HG03066 (cell line): ENCODE measurements at regions not wholly inside any gene's neighbourhood (a gene's known extent, or its start where the extent isn't known, plus 50 kb on each side); places are given as distances from the start of the nearest gene placed in this dataset.
"Not testable (repeated sequence)": the region's sequence is repeated elsewhere in the genome, so short reads cannot be mapped to it uniquely, and the experiment has no call there.

ENCODE experiments used
- ATAC-seq: cut with Tn5 transposase; IDR thresholded peaks from one replicate; pipeline ENCODE4 v1.9.1; 2021; ENCODE audit warnings: low read depth; ENCODE audit not compliant: unreplicated experiment

GRCh38 chr2:156254637-156255067 lies 77.9 kb downstream of the NR4A2 start:
- not testable (repeated sequence) for ATAC-seq

- ATAC-seq = no peak
Measured at GRCh38 chr2:156253765-156254164, 78.8 kb downstream of the NR4A2 start.

- no peak for ATAC-seq
Measured at GRCh38 chr2:156242874-156243273, 89.6 kb downstream of the NR4A2 start.

- no peak for ATAC-seq
Measured at GRCh38 chr2:156237558-156237957, 95.0 kb downstream of the NR4A2 start.

GRCh38 chr2:156229724-156230362 lies 102.7 kb downstream of the NR4A2 start:
- ATAC-seq = no peak

GRCh38 chr2:156223328-156223727 lies 109.2 kb downstream of the NR4A2 start:
- not testable (repeated sequence) for ATAC-seq

- no peak for ATAC-seq
Measured at GRCh38 chr2:156221703-156222102, 110.8 kb downstream of the NR4A2 start.

GRCh38 chr2:156219491-156220100 lies 112.9 kb downstream of the NR4A2 start:
- ATAC-seq = no peak

- ATAC-seq = no peak
Measured at GRCh38 chr2:156215656-156216055, 116.9 kb downstream of the NR4A2 start.

GRCh38 chr2:156211318-156211717 lies 121.2 kb downstream of the NR4A2 start:
- no peak for ATAC-seq

GRCh38 chr2:156206355-156206754 lies 126.2 kb downstream of the NR4A2 start:
- no peak for ATAC-seq

GRCh38 chr2:156199588-156199987 lies 132.9 kb downstream of the NR4A2 start:
- ATAC-seq = no peak

GRCh38 chr2:156196031-156196430 lies 136.5 kb downstream of the NR4A2 start:
- no peak for ATAC-seq

- ATAC-seq = no peak
Measured at GRCh38 chr2:156192468-156192867, 140.1 kb downstream of the NR4A2 start.

GRCh38 chr2:156191527-156191926 lies 141.0 kb downstream of the NR4A2 start:
- no peak for ATAC-seq

GRCh38 chr2:156190517-156190916 lies 142.0 kb downstream of the NR4A2 start:
- no peak for ATAC-seq

- ATAC-seq = no peak
Measured at GRCh38 chr2:156189584-156189983, 142.9 kb downstream of the NR4A2 start.

- ATAC-seq = no peak
Measured at GRCh38 chr2:156189143-156189542, 143.4 kb downstream of the NR4A2 start.

- no peak for ATAC-seq
Measured at GRCh38 chr2:156182132-156182531, 150.4 kb downstream of the NR4A2 start.

GRCh38 chr2:156181208-156181607 lies 151.3 kb downstream of the NR4A2 start:
- no peak for ATAC-seq

GRCh38 chr2:156177654-156178053 lies 154.9 kb downstream of the NR4A2 start:
- no peak for ATAC-seq

- no peak for ATAC-seq
Measured at GRCh38 chr2:156175946-156176345, 156.6 kb downstream of the NR4A2 start.
